Stimulated activated CD4-positive, alpha-beta T cell treated with anti-CD3 and anti-CD28 coated beads, Interleukin-4, amount 100 ng/mL, for 24 hours (primary cell): ENCODE measurements at regions not wholly inside any gene's neighbourhood (a gene's known extent, or its start where the extent isn't known, plus 50 kb on each side); places are given as distances from the start of the nearest gene placed in this dataset.

Experiments used
- DNase-seq: peaks from one replicate; pipeline ENCODE4 v3.0.0-alpha.2; 2020

GRCh38 chr3:23748398-23749110 is 57.2 kb upstream of the UBE2E1 start:
- DNase-seq, result no peak

- no peak for DNase-seq
Observed at GRCh38 chr3:23749609-23750008, 56.1 kb upstream of the UBE2E1 start.

GRCh38 chr3:23750573-23751210 is 55.1 kb upstream of the UBE2E1 start:
- DNase-seq, result no peak

GRCh38 chr3:23751212-23751723 is 54.5 kb upstream of the UBE2E1 start:
- DNase-seq, result no peak

- DNase-seq, result no peak
Observed at GRCh38 chr3:23752126-23752525, 53.6 kb upstream of the UBE2E1 start.

GRCh38 chr3:23754215-23754614 is 51.5 kb upstream of the UBE2E1 start:
- no peak for DNase-seq
